ACHN (cell line): ENCODE measurements at regions not wholly inside any gene's neighbourhood (a gene's known extent, or its start where the extent isn't known, plus 50 kb on each side); places are given as distances from the start of the nearest gene placed in this dataset.

Experiments used
- DNase-seq: peaks from one replicate; pipeline ENCODE4 v3.0.0-alpha.2; 2015
- in situ Hi-C: cut with HindIII; loops from 2 replicates; pipeline ENCODE4 v1.10.0; 2017; ENCODE audit warnings: low sequenced_read_pairs, low pct_ligation_motif_present, low pct_unique_long_range_greater_than_20kb

- no peak for DNase-seq
- in situ Hi-C loops, result no loop called here
These were observed 200.7 kb downstream of the SOCS6 start for GRCh38 chr18:70489571-70489970.

- no peak for DNase-seq
- in situ Hi-C loops, result no loop called here
These were observed 181.1 kb downstream of the SOCS6 start for GRCh38 chr18:70469916-70470315.

DNA sequence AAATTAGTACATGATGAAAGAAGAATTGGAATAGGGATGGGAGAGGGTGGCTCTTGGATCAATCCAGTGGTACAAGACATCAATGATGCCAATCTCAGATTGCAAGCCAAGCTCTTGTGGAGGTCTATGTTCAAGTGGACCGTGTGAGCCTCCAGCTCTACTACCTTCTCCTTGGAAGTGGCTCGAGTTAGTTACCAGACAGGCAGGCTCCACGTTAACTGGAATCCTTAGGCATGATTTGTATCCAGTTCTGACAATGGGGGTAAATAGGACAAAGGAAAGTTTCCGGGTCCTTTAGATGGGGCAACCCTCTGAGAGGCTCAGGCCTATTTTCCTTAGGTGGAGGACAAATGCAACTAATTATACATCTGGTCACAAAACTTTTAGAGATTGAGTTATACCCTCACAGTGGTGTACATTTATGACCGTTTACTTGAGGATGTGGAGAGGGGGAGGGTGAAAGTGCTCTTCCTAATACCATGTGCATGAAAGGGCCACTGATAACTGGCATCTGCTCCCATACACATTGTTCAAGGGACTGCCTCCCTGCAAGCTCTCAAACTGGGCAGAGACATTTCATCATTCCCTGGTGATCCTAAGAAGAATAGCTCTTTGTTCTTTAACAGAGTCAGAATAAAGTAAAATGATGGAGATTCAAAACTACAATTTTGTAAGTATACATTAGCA lies 180.2 kb downstream of the SOCS6 start:
- DNase-seq, result no peak
- in situ Hi-C loops, result no loop called here

DNA sequence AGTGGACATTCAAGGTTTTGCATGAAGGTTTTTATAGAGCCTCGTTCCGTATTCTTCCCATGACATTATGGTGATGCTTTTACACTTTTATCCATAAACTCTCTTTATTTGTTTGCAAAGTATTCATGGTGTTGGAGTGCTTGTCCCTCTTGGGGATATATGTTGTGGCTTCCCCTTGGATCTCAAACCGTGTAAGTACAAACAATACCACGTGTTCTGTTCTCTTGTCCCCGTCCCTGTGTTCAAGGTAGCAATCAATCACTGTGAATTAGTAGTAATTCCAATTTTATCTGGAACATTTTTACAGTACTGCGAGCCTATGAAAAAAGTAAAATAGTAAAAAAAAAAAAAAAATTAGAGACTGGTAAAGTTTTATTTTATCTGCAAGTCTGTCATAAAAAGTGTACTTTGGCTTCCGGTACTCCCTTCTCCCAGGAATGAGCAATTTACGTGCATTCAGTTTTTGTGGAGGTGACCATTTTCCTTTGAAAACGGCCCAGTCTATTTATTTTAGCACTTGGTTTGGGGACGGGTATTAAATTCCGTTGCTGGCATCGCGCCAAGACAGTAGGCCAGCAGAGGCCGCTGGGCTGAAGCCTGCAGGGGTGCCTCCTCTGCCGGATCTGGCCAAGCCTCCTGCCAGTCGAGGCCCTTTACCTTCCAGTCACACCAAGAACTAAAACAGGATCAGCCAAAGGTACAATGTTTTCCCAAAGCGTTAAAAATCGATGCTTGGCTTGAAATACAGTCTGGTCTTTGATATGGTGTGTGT lies 175.7 kb downstream of the SOCS6 start:
- DNase-seq, result peak; percentile 72

GRCh38 chr18:70463085-70463484 lies 174.2 kb downstream of the SOCS6 start:
- DNase-seq, result no peak
- in situ Hi-C loops, result no loop called here

More for the DNA sequence above, 175.7 kb downstream of the SOCS6 start:
- in situ Hi-C loops, result no loop called here

DNA sequence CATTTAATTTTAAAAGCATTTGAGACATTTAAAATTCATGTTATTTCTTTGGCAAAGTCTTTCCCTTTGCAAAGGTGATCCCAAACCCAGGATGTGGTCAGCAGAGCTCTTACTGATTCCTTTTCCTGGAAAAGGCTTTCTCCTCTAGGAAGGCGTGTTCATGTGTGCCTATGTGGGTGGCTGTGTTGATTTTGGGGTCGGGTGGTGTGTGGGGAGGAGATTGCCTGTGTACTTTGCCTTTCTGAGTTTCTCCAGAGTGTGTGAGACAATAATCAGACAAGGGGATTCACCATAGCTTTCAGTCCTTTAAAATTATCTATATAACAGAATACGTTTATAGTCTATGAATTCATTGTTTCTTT lies 173.2 kb downstream of the SOCS6 start:
- DNase-seq, result no peak
- in situ Hi-C loops, result no loop called here

DNA sequence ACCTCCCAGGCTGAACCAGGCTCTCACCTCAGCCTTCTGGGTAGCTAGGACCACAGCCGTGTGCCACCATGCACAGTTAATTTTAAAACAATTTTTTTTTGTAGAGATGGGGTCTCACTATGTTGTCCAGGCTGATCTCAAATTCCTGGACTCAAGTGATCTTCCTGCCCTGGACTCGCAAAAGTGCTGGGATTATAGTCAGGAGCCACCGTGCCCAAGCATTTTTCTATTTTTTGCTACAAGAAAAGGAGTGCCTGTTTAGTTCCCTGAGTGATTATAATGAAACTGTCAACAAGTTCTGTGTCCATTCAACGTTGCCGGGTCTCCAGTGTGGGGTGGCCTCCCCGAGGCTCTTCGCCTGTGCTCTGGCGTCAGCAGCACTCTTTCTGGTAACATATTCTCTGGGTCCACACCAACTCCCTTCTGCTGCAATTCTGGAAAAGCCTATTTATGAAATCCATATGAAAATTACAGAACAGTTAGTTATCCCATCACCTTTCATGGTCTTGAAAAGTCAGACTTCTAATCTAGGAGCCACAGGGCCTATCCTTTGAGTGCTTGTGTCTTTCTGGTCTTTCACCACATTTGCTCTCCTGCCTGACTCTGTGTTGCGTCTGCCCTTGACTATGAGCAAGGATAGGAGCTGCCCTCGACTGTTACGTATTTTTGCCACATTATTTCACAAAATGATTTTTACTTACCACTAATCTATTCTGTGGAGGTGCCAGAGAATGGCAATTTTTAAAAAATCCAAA lies 172.7 kb downstream of the SOCS6 start:
- in situ Hi-C loops, result no loop called here
- no peak for DNase-seq

DNA sequence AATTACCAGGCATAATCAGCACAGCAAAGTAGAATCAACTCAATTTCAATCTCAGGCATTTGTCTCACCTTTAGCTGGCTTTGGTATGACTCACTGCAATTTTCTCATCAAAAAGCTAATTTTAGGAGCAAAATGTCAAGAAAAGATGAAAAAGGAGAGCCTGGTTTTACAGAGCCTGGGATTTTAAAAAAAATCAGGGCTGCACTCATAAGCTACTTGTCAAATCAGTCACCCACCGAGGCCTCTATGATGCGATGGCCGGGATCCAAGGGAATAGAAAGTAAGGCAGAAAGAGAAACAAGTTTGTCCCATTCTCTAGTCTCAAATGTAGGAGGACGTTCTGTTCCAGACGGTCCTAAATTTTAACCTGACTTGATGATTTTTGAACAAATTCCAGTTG lies 170.9 kb downstream of the SOCS6 start:
- no peak for DNase-seq
- in situ Hi-C loops, result no loop called here

- in situ Hi-C loops, result no loop called here
- DNase-seq, result no peak
These were observed 170.4 kb downstream of the SOCS6 start for GRCh38 chr18:70459251-70459650.

DNA sequence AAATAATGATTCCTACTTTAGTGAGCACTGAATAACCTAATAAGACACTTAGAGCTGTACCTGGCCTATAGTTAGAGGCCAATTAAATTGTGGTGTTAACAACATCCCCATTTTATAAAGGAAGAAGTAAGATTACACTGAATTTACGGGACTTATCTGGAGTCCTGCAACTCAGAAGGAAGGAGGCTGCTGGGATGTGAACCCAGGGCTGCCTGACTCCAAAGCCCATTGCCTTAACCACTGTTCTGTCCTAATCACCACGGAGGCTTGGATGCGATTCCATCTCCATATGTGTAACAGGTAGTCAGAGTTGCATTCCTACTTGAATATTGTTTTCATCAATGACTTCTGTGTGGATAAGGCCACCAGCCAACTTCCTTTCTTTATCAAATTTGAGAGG lies 168.9 kb downstream of the SOCS6 start:
- in situ Hi-C loops, result no loop called here
- DNase-seq, result no peak

- in situ Hi-C loops, result no loop called here
- DNase-seq, result no peak
These were observed 168.4 kb downstream of the SOCS6 start for GRCh38 chr18:70457223-70457622.

GRCh38 chr18:70456376-70456775 lies 167.5 kb downstream of the SOCS6 start:
- no peak for DNase-seq
- in situ Hi-C loops, result no loop called here

GRCh38 chr18:70455731-70456130 lies 166.9 kb downstream of the SOCS6 start:
- in situ Hi-C loops, result no loop called here
- no peak for DNase-seq

DNA sequence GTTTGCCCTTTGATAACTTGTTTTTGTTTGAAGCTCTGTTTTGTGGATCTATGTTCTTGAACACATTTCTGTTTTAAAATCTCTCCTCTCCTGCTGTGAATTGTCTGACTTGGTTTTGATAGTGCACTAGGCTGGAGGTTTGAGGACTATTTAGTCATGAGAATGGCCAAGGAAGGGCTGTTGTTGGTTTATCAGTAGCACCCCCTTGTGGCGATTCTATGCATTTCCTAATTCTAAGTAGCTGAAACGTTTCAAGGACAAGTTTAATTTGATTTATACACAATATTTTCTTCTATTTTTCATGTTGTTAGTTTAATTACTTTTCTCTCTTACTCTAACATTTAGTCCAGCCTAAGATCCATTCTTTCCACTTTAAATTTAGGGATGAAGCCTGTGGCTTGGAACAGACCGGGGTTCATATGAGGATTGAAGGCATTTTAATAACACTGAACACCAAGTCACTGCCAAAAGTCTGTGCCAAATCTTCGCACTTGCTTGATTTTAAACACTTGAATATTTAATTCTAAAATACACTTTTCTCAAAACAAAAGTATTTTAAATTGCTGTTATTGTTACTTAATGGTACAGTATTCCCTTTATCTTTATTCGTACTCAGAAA lies 166.0 kb downstream of the SOCS6 start:
- peak; percentile 59 for DNase-seq
- in situ Hi-C loops, result no loop called here

DNA sequence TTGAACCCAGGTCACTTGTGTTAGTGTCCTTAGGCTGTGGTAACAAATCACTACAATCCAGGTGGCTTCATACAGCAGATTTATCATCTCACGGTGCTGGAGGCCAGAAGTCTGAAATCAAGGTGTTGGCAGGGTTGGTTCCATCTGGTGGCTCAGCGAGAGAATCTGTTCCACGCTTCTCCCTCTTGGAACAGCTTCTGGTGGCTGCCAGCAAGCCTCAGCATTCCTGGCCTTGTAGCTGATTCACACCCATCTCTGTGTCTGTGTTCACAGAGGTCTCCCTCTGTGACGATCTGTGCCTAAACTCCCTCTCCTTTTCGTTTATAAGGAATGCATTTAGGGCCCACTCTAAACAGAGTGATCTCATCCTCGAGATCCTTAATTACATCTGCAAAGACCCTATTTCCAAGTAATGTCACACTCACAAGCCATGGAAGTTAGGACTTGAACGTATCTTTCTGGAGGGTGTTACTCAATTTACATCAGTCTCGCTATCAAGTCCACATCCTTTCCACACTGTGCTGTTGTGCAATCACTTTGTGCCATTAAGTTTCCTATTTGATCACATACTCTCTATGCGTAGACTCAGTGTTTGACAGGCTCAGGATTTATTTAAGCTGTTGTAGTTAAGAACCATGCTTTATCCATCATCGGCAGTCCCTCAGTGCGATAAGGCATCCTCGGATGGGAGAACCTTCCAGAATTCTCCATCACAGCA lies 164.4 kb downstream of the SOCS6 start:
- in situ Hi-C loops, result no loop called here
- DNase-seq, result no peak

DNA sequence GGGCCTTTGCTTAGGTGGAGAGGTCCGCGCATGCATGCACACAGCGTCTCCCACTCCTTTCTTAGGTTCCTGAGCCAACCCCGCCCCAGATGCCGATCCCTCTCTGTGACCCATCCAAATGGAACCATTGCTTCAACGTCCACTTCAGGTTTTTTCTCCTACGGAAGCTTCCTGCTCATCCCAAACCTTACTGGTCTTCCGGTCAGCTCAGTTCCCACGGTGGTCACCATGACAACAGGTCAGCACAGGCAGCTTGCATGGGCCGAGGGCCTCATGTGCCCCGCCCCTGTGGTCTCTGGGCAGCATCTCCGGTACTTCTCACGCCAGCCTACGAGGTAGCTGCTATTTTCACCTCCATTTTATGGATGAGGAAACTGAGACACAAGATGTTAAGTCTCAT lies 163.7 kb downstream of the SOCS6 start:
- no peak for DNase-seq
- in situ Hi-C loops, result no loop called here

DNA sequence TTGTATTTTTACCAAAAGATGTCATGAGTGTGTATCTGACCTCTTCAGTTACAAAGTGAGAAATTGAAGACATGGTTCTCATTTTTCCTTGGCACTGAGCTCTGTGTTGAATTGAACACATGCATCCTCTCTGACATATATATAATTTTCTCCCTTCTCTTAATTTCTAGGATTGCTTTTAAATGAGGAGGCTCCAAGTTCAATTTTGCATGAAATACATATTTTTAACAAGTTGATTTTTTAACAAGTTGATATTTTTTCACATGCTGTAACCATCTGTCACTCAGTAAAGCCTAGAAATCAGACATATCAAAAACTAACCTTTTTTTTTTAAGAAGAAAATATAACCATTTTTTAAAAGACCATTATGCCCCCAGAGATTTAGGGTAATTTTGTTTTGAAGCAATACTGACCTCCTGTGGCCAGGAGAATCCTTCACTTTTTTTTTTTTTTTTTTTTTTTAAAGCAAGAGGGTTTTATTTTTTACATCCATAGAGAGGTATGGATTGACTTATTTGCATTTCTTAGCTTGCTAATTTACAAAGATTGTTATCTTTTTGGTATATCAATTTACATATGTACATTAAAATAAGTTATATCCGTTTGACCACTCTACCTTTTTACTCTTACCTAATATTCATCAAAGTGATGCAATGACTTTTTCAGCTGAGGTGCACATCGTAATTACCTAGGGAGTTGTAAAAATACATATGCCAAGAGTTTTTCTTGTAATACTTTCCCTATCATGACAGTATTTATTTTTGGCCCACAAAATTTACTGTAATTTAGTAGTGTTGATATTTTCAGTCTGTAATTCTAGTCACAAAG lies 161.8 kb downstream of the SOCS6 start:
- in situ Hi-C loops, result no loop called here
- DNase-seq, result peak; percentile 18

GRCh38 chr18:70448588-70448987 lies 159.7 kb downstream of the SOCS6 start:
- DNase-seq, result no peak
- in situ Hi-C loops, result loop anchor here (25.0 kb wide), 1 partner anchor 236 kb away; the partner anchor contains the start of gene RTTN
